ENCODE measurements at regions not wholly inside any gene's neighbourhood (a gene's known extent, or its start where the extent isn't known, plus 50 kb on each side); places are given as distances from the start of the nearest gene placed in this dataset.

DNA sequence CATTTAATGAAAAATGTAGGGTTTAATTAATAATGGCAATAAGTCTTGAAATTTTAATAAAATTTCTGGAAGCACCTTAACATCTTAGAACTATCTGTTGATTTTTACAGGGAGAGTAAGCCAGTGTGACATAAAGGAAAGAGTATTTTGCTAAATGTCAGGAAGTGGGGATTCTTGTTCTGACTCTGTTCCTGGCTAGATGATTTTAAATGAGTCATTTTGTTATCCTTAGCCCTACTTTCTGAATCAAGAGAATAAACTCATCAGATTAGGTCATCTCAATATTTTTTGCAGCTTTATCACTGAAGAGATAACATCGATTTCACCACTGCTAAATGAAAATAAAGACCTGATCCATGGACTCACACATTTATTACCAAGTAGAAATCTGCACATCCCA is 377.5 kb upstream of the CYRIA start:
- H3K4me3 ChIP-seq (ENCODE audit: control insufficient read depth in 1 of 2, extremely low read depth in 1 of 2, low read length in 1 of 2): no peak overlapping the region
- CTCF ChIA-PET: no interaction called here
- POLR2A ChIA-PET: no interaction called here
- H3K4me1 ChIP-seq (ENCODE audit: control insufficient read depth in 1 of 2, extremely low read depth in 1 of 2, insufficient read depth in 2 of 2, low read length in 2 of 2): no peaks in the 10 kb centered on the region
- no peaks in the 10 kb centered on the region for H3K9me3 ChIP-seq
- ATAC-seq (replicated peaks in 1 of 4) (no peak), DNase-seq (no peak)
- no peaks in the 10 kb centered on the region for H3K27me3 ChIP-seq (replicated peaks in 1 of 2; ENCODE audit: control insufficient read depth in 2 of 2, extremely low read depth in 1 of 2, insufficient read depth in 2 of 2, low read length in 1 of 2)
- H3K36me3 ChIP-seq (ENCODE audit: control insufficient read depth in 2 of 2, extremely low read depth in 1 of 2, insufficient read depth in 1 of 2, low read length in 1 of 2): no peaks in the 10 kb centered on the region
- no CpG with 5 or more reads among the region's 1 CpG for WGBS (ENCODE audit: insufficient coverage)
- no peaks in the 10 kb centered on the region for H3K4me1 Mint-ChIP-seq
- no peaks in the 10 kb centered on the region for H3K36me3 Mint-ChIP-seq
- H3K4me3 Mint-ChIP-seq: no peak overlapping the region
- no peak overlapping the region for H3K27ac ChIP-seq (ENCODE audit: low read length)
- no peaks in the 10 kb centered on the region for H3K27me3 Mint-ChIP-seq
- H3K9me3 Mint-ChIP-seq: peaks cover 7 to 19% (median 9%) of the 10 kb centered on the region in 3 donors
- H3K27ac Mint-ChIP-seq: no peak overlapping the region

DNA sequence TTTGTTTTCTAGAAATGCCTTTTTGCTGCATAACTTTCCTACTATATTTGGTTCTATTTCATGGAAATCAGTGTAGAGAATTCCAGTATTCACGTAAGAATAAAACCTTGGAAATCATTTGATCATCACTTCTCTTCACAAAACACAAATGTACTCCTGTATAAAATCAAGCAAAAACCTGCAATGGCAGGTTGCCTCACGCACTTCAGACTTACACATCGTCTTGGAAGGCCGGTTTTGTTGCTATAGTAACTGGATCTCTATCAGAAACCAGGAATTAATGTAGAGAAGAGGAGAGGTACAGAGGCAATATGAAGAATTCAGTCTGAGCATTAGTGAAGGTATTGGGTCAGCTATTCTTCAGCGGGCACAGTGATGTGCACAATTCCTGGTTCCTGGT is 370.7 kb upstream of the CYRIA start:
- no peak for ATAC-seq (replicated peaks in 1 of 4)
- no peak overlapping the region for H3K27ac Mint-ChIP-seq
- peaks cover 4 to 22% (median 12%) of the 10 kb centered on the region in 3 donors for H3K9me3 Mint-ChIP-seq
- Histone ChIP-seq H3K27ac (ENCODE audit: low read length) (no peak overlapping the region), H3K27me3 (replicated peaks in 1 of 2; ENCODE audit: control insufficient read depth in 2 of 2, extremely low read depth in 1 of 2, insufficient read depth in 2 of 2, low read length in 1 of 2) (no peaks in the 10 kb centered on the region), H3K9me3 (no peaks in the 10 kb centered on the region), H3K36me3 (ENCODE audit: control insufficient read depth in 2 of 2, extremely low read depth in 1 of 2, insufficient read depth in 1 of 2, low read length in 1 of 2) (no peaks in the 10 kb centered on the region), H3K4me1 (ENCODE audit: control insufficient read depth in 1 of 2, extremely low read depth in 1 of 2, insufficient read depth in 2 of 2, low read length in 2 of 2) (no peaks in the 10 kb centered on the region), H3K4me3 (ENCODE audit: control insufficient read depth in 1 of 2, extremely low read depth in 1 of 2, low read length in 1 of 2) (no peak overlapping the region)
- no peak for DNase-seq
- CTCF ChIA-PET: no interaction called here
- H3K4me3 Mint-ChIP-seq: no peak overlapping the region
- H3K4me1 Mint-ChIP-seq: no peaks in the 10 kb centered on the region
- H3K27me3 Mint-ChIP-seq: no peaks in the 10 kb centered on the region
- no peaks in the 10 kb centered on the region for H3K36me3 Mint-ChIP-seq
- 82% methylated on average over 4 of the region's 5 CpGs for WGBS (ENCODE audit: insufficient coverage)
- POLR2A ChIA-PET: no interaction called here

DNA sequence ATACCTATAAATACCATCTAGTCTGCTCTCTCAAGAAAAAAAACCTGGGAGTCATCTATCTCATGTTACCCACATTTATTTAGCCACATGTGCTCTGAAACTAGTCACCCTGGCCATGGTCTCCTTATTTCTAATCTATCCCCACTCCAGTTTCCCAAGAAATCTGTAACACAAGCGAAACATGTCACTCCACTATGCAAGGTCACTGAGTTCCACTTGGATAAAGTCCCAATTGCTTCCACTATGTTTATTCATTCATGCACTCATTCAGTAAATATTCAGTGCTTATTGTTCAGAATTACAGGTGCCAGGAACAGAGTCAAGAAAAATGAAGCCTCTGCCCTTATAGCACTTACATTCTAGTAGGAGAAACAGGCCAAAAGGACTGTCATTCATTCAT is 369.4 kb upstream of the CYRIA start:
- H3K9me3 ChIP-seq: no peaks in the 10 kb centered on the region
- H3K4me3 Mint-ChIP-seq: no peak overlapping the region
- ChIA-PET POLR2A (no interaction called here), CTCF (no interaction called here)
- H3K36me3 ChIP-seq (ENCODE audit: control insufficient read depth in 2 of 2, extremely low read depth in 1 of 2, insufficient read depth in 1 of 2, low read length in 1 of 2): no peaks in the 10 kb centered on the region
- H3K27me3 Mint-ChIP-seq: no peaks in the 10 kb centered on the region
- no peaks in the 10 kb centered on the region for H3K27me3 ChIP-seq (replicated peaks in 1 of 2; ENCODE audit: control insufficient read depth in 2 of 2, extremely low read depth in 1 of 2, insufficient read depth in 2 of 2, low read length in 1 of 2)
- H3K36me3 Mint-ChIP-seq: no peaks in the 10 kb centered on the region
- DNase-seq (no peak), ATAC-seq (replicated peaks in 1 of 4) (no peak)
- H3K4me3 ChIP-seq (ENCODE audit: control insufficient read depth in 1 of 2, extremely low read depth in 1 of 2, low read length in 1 of 2): no peak overlapping the region
- no peak overlapping the region for H3K27ac ChIP-seq (ENCODE audit: low read length)
- H3K27ac Mint-ChIP-seq: no peak overlapping the region
- H3K9me3 Mint-ChIP-seq: peaks cover 2 to 17% (median 12%) of the 10 kb centered on the region in 3 donors
- WGBS (ENCODE audit: insufficient coverage): 50% methylated on average over 1 of the region's 1 CpG
- H3K4me1 ChIP-seq (ENCODE audit: control insufficient read depth in 1 of 2, extremely low read depth in 1 of 2, insufficient read depth in 2 of 2, low read length in 2 of 2): no peaks in the 10 kb centered on the region
- H3K4me1 Mint-ChIP-seq: no peaks in the 10 kb centered on the region

DNA sequence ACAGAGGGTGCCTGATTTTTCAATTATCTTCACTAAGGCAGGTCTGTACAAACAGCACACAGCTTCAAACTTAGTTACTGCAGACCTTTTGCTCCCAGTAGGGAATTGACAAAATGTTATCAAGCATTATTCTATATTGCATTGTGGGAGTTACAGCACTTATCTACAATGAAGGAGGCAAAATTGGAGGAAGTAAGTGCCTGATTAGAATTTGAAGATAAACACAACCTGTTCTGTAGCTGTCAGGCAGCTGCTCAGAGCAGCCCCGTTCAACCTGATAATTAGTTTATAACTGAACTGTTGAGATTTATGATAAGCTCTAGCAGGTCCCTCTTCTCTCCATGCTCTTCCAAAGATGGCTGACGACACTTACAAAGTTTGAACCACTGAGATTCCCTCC is 364.4 kb upstream of the CYRIA start:
- no peaks in the 10 kb centered on the region for H3K36me3 ChIP-seq (ENCODE audit: control insufficient read depth in 2 of 2, extremely low read depth in 1 of 2, insufficient read depth in 1 of 2, low read length in 1 of 2)
- ChIA-PET POLR2A (no interaction called here), CTCF (no interaction called here)
- H3K4me1 ChIP-seq (ENCODE audit: control insufficient read depth in 1 of 2, extremely low read depth in 1 of 2, insufficient read depth in 2 of 2, low read length in 2 of 2): no peaks in the 10 kb centered on the region
- no CpG with 5 or more reads among the region's 2 CpGs for WGBS (ENCODE audit: insufficient coverage)
- H3K27ac Mint-ChIP-seq: no peak overlapping the region
- H3K4me3 ChIP-seq (ENCODE audit: control insufficient read depth in 1 of 2, extremely low read depth in 1 of 2, low read length in 1 of 2): no peak overlapping the region
- peaks cover 2 to 16% (median 15%) of the 10 kb centered on the region in 3 donors for H3K9me3 Mint-ChIP-seq
- H3K36me3 Mint-ChIP-seq: no peaks in the 10 kb centered on the region
- H3K27ac ChIP-seq (ENCODE audit: low read length): no peak overlapping the region
- no peak overlapping the region for H3K4me3 Mint-ChIP-seq
- no peaks in the 10 kb centered on the region for H3K27me3 Mint-ChIP-seq
- DNase-seq (no peak), ATAC-seq (replicated peaks in 1 of 4) (no peak)
- no peaks in the 10 kb centered on the region for H3K27me3 ChIP-seq (replicated peaks in 1 of 2; ENCODE audit: control insufficient read depth in 2 of 2, extremely low read depth in 1 of 2, insufficient read depth in 2 of 2, low read length in 1 of 2)
- no peaks in the 10 kb centered on the region for H3K9me3 ChIP-seq
- no peaks in the 10 kb centered on the region for H3K4me1 Mint-ChIP-seq

DNA sequence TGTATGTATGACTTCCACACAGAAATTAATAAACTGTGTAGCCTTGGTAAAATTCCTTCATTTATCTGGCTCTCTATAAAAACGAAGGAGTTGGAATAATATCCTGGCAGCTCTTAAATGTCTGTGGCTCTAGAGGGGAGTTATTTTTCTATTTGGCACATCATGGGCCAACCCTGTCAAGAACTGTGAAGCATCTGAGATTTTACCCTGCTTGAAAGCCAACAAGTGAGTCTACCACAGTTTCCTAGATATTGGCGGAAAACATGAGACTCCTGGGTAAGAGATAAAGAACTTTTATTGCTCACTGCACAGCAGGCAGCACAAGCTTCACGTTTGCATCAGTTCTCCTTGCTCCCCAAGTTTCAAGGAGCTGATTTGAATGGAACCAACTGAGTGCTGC is 346.7 kb upstream of the CYRIA start:
- DNase-seq: no peak
- Histone ChIP-seq H3K4me1 (ENCODE audit: control insufficient read depth in 1 of 2, extremely low read depth in 1 of 2, insufficient read depth in 2 of 2, low read length in 2 of 2) (no peaks in the 10 kb centered on the region), H3K36me3 (ENCODE audit: control insufficient read depth in 2 of 2, extremely low read depth in 1 of 2, insufficient read depth in 1 of 2, low read length in 1 of 2) (no peaks in the 10 kb centered on the region), H3K27ac (ENCODE audit: low read length) (no peak overlapping the region), H3K4me3 (ENCODE audit: control insufficient read depth in 1 of 2, extremely low read depth in 1 of 2, low read length in 1 of 2) (no peak overlapping the region), H3K9me3 (no peaks in the 10 kb centered on the region), H3K27me3 (replicated peaks in 1 of 2; ENCODE audit: control insufficient read depth in 2 of 2, extremely low read depth in 1 of 2, insufficient read depth in 2 of 2, low read length in 1 of 2) (no peaks in the 10 kb centered on the region)
- Mint-ChIP-seq H3K27me3 (no peaks in the 10 kb centered on the region), H3K36me3 (no peaks in the 10 kb centered on the region), H3K4me1 (no peaks in the 10 kb centered on the region), H3K27ac (no peak overlapping the region), H3K4me3 (no peak overlapping the region), H3K9me3 (peaks cover 3 to 7% (median 6%) of the 10 kb centered on the region in 3 donors)
- POLR2A ChIA-PET: no interaction called here
- no peak for ATAC-seq (replicated peaks in 1 of 4)
- no CpG with 5 or more reads among the region's 3 CpGs for WGBS (ENCODE audit: insufficient coverage)
- CTCF ChIA-PET: no interaction called here

DNA sequence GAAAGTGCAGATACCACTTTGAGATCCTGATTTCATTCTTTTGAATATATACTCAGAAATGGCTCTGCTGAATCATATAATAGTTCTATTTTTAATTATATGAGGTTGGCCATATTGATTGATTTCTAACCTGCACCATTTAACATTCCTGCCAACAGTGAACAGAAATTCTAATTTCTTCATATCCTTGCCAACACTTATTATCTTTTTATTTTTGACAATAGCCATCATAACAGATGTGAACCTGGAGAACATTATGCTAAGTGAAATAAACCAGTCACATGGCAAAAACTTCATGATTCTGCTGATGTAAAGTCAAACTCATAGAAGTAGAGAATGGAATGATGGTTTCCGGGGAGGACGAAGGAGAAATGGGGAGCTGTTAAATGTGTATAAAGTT is 344.5 kb upstream of the CYRIA start:
- H3K9me3 ChIP-seq: no peaks in the 10 kb centered on the region
- WGBS (ENCODE audit: insufficient coverage): no CpG with 5 or more reads among the region's 2 CpGs
- CTCF ChIA-PET: no interaction called here
- H3K4me1 ChIP-seq (ENCODE audit: control insufficient read depth in 1 of 2, extremely low read depth in 1 of 2, insufficient read depth in 2 of 2, low read length in 2 of 2): no peaks in the 10 kb centered on the region
- H3K9me3 Mint-ChIP-seq: peaks cover 4 to 7% (median 6%) of the 10 kb centered on the region in 3 donors
- H3K27me3 ChIP-seq (replicated peaks in 1 of 2; ENCODE audit: control insufficient read depth in 2 of 2, extremely low read depth in 1 of 2, insufficient read depth in 2 of 2, low read length in 1 of 2): no peaks in the 10 kb centered on the region
- no peak overlapping the region for H3K27ac ChIP-seq (ENCODE audit: low read length)
- no peak for DNase-seq
- no peaks in the 10 kb centered on the region for H3K36me3 Mint-ChIP-seq
- no peaks in the 10 kb centered on the region for H3K36me3 ChIP-seq (ENCODE audit: control insufficient read depth in 2 of 2, extremely low read depth in 1 of 2, insufficient read depth in 1 of 2, low read length in 1 of 2)
- H3K4me3 Mint-ChIP-seq: no peak overlapping the region
- no peak overlapping the region for H3K4me3 ChIP-seq (ENCODE audit: control insufficient read depth in 1 of 2, extremely low read depth in 1 of 2, low read length in 1 of 2)
- ATAC-seq (replicated peaks in 1 of 4): no peak
- H3K4me1 Mint-ChIP-seq: no peaks in the 10 kb centered on the region
- H3K27me3 Mint-ChIP-seq: no peaks in the 10 kb centered on the region
- H3K27ac Mint-ChIP-seq: no peak overlapping the region
- POLR2A ChIA-PET: no interaction called here

DNA sequence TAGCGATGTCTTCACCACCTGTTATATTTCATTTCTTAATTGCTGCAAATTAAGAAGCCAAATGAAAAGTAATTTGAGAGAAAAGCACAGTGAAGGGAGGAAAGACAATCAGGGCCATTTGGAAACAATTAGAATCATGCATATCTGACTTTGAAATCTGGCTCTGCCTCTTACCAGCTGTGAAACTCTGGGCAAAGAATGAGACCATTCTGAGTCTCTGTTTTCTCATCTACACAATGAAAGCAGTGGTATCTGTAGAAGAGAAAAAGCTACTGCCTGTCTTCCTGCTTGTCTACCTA is 334.5 kb upstream of the CYRIA start:
- no peaks in the 10 kb centered on the region for H3K9me3 ChIP-seq
- ChIA-PET POLR2A (no interaction called here), CTCF (no interaction called here)
- H3K4me3 Mint-ChIP-seq: no peak overlapping the region
- no peak overlapping the region for H3K4me3 ChIP-seq (ENCODE audit: control insufficient read depth in 1 of 2, extremely low read depth in 1 of 2, low read length in 1 of 2)
- H3K9me3 Mint-ChIP-seq: peaks cover 5 to 16% (median 8%) of the 10 kb centered on the region in 3 donors
- H3K27ac ChIP-seq (ENCODE audit: low read length): no peak overlapping the region
- no CpG with 5 or more reads among the region's 1 CpG for WGBS (ENCODE audit: insufficient coverage)
- no peak for DNase-seq
- no peaks in the 10 kb centered on the region for H3K36me3 Mint-ChIP-seq
- H3K4me1 Mint-ChIP-seq: no peaks in the 10 kb centered on the region
- H3K4me1 ChIP-seq (ENCODE audit: control insufficient read depth in 1 of 2, extremely low read depth in 1 of 2, insufficient read depth in 2 of 2, low read length in 2 of 2): no peaks in the 10 kb centered on the region
- ATAC-seq (replicated peaks in 1 of 4): no peak
- H3K36me3 ChIP-seq (ENCODE audit: control insufficient read depth in 2 of 2, extremely low read depth in 1 of 2, insufficient read depth in 1 of 2, low read length in 1 of 2): no peaks in the 10 kb centered on the region
- H3K27me3 ChIP-seq (replicated peaks in 1 of 2; ENCODE audit: control insufficient read depth in 2 of 2, extremely low read depth in 1 of 2, insufficient read depth in 2 of 2, low read length in 1 of 2): no peaks in the 10 kb centered on the region
- no peak overlapping the region for H3K27ac Mint-ChIP-seq
- H3K27me3 Mint-ChIP-seq: no peaks in the 10 kb centered on the region
